Ishikawa (cell line): ENCODE measurements at regions not wholly inside any gene's neighbourhood (a gene's known extent, or its start where the extent isn't known, plus 50 kb on each side); places are given as distances from the start of the nearest gene placed in this dataset.

ENCODE experiments used
- EGR1 ChIP-seq: IDR thresholded peaks from 2 replicates; pipeline ENCODE4 v1.6.1; 2012
- EP300 ChIP-seq: IDR thresholded peaks from 2 replicates; pipeline ENCODE4 v1.6.1; 2012; ENCODE audit warnings: borderline replicate concordance
- FOXM1 ChIP-seq: IDR thresholded peaks from 2 replicates; pipeline ENCODE4 v1.6.1; 2012; ENCODE audit warnings: low read depth, borderline replicate concordance
- RAD21 ChIP-seq: IDR thresholded peaks from 2 replicates; pipeline ENCODE4 v1.6.1; 2012; ENCODE audit warnings: low read depth
- TAF1 ChIP-seq: IDR thresholded peaks from 2 replicates; pipeline ENCODE4 v1.6.1; 2012; ENCODE audit warnings: low read depth, mild to moderate bottlenecking
- TCF12 ChIP-seq: IDR thresholded peaks from 2 replicates; pipeline ENCODE4 v1.6.1; 2012; ENCODE audit warnings: low read depth
- ZBTB7A ChIP-seq: IDR thresholded peaks from 2 replicates; pipeline ENCODE4 v1.6.1; 2012; ENCODE audit warnings: low read depth
- TF ChIP-seq, protein P1 (sequence below): IDR thresholded peaks from 2 replicates; pipeline ENCODE4 v1.6.1; 2012
- TF ChIP-seq, protein P2 (sequence below): IDR thresholded peaks from 2 replicates; pipeline ENCODE4 v1.6.1; 2012; ENCODE audit warnings: low read depth, mild to moderate bottlenecking

DNA sequence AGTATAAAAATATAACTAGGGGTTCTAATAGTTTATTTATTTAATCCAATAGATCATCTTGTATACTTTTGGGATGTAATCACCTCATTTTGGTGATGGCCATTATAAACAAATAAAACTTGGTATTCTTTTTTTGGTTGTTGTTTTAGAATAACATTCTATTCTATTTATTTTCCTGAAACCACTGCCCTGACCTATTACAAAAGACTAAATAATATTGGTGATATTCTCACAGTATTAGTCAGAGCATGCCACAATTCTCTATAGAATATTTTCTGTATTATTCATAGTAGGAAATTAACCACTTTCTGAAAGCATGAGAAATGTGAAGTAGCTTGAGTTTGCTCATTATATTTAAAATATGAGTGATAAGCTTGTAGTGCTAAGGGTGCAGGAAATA lies 54.1 kb upstream of the LRRC7 start:
- TF ChIP-seq TCF12 (no peak), TAF1 (no peak), FOXM1 (no peak), ZBTB7A (no peak), RAD21 (no peak), EP300 (no peak), EGR1 (no peak)
- TF ChIP-seq, protein P1, sequence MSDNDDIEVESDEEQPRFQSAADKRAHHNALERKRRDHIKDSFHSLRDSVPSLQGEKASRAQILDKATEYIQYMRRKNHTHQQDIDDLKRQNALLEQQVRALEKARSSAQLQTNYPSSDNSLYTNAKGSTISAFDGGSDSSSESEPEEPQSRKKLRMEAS = no peak
- TF ChIP-seq, protein P2, sequence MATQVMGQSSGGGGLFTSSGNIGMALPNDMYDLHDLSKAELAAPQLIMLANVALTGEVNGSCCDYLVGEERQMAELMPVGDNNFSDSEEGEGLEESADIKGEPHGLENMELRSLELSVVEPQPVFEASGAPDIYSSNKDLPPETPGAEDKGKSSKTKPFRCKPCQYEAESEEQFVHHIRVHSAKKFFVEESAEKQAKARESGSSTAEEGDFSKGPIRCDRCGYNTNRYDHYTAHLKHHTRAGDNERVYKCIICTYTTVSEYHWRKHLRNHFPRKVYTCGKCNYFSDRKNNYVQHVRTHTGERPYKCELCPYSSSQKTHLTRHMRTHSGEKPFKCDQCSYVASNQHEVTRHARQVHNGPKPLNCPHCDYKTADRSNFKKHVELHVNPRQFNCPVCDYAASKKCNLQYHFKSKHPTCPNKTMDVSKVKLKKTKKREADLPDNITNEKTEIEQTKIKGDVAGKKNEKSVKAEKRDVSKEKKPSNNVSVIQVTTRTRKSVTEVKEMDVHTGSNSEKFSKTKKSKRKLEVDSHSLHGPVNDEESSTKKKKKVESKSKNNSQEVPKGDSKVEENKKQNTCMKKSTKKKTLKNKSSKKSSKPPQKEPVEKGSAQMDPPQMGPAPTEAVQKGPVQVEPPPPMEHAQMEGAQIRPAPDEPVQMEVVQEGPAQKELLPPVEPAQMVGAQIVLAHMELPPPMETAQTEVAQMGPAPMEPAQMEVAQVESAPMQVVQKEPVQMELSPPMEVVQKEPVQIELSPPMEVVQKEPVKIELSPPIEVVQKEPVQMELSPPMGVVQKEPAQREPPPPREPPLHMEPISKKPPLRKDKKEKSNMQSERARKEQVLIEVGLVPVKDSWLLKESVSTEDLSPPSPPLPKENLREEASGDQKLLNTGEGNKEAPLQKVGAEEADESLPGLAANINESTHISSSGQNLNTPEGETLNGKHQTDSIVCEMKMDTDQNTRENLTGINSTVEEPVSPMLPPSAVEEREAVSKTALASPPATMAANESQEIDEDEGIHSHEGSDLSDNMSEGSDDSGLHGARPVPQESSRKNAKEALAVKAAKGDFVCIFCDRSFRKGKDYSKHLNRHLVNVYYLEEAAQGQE = no peak
